Fibroblast of lung (primary cell): ENCODE measurements at regions not wholly inside any gene's neighbourhood (a gene's known extent, or its start where the extent isn't known, plus 50 kb on each side); places are given as distances from the start of the nearest gene placed in this dataset.
"Not testable (repeated sequence)": the region's sequence is repeated elsewhere in the genome, so short reads cannot be mapped to it uniquely, and the experiment has no call there.

Experiments used
- EZH2 ChIP-seq: IDR thresholded peaks from 2 replicates; pipeline ENCODE4 v1.5.1; 2012; ENCODE audit warnings: low read length, control low read depth, mild to moderate bottlenecking; ENCODE audit errors: missing control alignments
- TF ChIP-seq, protein P1 (sequence below), 2 donors: IDR thresholded peaks in 1 of 2; conservative IDR thresholded peaks in 1 of 2; 1 replicate in 1 of 2; 2 replicates in 1 of 2; pipeline ENCODE4 v1.5.1; 2011 to 2012; ENCODE audit warnings: low read length in 2 of 2, control low read depth in 1 of 2, inconsistent platforms in 1 of 2, low read depth in 1 of 2, mild to moderate bottlenecking in 1 of 2

DNA sequence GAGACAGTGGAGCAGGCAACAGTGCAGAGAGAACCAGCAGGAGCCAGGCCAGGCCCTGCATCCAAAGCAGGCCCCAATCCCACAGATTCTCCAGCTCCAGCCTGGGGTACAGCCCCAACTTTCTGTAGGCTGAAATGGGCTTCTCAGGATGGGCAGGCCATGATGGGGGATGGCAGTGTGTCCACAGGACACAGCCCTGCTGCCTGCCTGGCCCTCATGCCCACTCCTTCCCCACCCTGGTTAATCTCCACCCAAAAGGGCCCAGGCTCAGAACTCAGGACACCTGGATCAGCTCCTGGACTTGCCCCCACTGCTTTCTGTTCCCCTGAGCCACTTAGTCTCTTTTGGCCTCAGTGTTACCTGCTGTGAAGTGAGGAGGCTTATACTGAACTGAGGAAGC, 57.1 kb downstream of the GGTLC2 start:
- TF ChIP-seq EZH2 = not testable (repeated sequence)
- TF ChIP-seq, protein P1, sequence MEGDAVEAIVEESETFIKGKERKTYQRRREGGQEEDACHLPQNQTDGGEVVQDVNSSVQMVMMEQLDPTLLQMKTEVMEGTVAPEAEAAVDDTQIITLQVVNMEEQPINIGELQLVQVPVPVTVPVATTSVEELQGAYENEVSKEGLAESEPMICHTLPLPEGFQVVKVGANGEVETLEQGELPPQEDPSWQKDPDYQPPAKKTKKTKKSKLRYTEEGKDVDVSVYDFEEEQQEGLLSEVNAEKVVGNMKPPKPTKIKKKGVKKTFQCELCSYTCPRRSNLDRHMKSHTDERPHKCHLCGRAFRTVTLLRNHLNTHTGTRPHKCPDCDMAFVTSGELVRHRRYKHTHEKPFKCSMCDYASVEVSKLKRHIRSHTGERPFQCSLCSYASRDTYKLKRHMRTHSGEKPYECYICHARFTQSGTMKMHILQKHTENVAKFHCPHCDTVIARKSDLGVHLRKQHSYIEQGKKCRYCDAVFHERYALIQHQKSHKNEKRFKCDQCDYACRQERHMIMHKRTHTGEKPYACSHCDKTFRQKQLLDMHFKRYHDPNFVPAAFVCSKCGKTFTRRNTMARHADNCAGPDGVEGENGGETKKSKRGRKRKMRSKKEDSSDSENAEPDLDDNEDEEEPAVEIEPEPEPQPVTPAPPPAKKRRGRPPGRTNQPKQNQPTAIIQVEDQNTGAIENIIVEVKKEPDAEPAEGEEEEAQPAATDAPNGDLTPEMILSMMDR (conservative IDR thresholded peaks at IDR 0.05 in 1 of 2, IDR thresholded peaks at IDR 0.05 in 1 of 2; ENCODE audit: low read depth in 1 of 2, low read length in 2 of 2) = not testable (repeated sequence)
